Fibroblast of upper back skin (primary cell): ENCODE measurements at regions not wholly inside any gene's neighbourhood (a gene's known extent, or its start where the extent isn't known, plus 50 kb on each side); places are given as distances from the start of the nearest gene placed in this dataset.

Experiments
- DNase-seq: peaks from one replicate; pipeline ENCODE4 v3.0.0-alpha.2; 2013

GRCh38 chr7:371779-372545 lies 82.0 kb downstream of the FOXL3 start:
- no peak for DNase-seq

DNA sequence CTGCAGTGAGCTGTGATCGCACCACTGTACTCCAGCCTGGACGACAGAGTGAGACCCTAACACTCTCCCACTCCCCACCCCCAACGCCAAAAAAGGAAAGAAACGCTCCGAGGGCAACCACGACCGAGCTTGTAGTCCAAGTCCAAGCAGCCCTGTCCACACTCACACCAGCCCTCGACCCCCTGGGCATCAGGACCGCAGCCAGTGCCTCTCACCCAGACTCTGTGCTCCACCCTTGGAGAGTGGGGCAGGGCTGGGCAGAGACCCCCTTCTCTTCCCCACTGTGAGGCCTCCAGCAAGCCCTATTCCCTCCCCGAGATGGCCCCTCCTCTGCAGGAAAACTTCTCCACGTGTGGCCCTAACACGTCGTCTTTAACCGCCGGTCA lies 82.6 kb downstream of the FOXL3 start:
- DNase-seq, result no peak

DNA sequence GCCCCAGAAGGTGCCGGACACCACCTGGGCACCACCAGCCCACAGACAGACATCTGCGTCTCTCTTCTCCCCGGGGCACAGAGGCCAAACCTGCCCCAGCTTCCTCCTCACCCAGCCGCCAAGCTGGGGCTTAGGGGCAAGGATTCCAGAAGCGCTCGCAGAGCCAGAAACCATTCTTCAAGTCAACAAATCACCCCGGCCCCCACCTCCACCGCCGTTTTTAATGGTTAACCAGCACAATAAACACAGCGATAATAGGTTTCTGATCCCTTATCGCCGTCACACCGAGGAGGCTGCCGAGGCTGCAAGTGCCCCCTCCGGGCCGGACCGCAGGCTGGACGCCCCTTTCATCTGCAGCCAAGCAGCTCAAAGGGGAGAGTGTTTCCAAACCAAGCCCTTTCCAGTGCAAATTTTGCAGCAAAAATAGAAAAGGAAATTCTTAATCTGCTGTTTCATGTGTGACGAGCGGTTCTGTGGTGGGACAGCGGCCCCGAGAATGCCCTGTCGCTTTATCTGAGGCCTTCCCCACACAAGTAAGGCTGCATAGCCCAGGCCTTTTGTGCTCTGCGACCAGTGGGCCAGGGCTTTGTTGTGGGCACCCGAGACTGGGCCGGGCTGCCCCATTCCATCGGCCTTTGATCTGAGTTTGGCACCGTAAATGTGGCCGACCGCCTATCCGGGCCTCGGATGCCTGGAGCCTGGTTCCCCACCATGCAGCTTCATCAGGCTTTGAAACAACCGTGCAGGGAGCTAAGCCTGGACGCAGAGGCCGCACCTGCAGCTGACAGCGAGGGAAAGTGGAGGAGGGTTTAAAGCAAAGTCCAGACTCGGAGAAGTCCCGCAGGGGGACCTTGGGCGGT lies 83.2 kb downstream of the FOXL3 start:
- no peak for DNase-seq

DNA sequence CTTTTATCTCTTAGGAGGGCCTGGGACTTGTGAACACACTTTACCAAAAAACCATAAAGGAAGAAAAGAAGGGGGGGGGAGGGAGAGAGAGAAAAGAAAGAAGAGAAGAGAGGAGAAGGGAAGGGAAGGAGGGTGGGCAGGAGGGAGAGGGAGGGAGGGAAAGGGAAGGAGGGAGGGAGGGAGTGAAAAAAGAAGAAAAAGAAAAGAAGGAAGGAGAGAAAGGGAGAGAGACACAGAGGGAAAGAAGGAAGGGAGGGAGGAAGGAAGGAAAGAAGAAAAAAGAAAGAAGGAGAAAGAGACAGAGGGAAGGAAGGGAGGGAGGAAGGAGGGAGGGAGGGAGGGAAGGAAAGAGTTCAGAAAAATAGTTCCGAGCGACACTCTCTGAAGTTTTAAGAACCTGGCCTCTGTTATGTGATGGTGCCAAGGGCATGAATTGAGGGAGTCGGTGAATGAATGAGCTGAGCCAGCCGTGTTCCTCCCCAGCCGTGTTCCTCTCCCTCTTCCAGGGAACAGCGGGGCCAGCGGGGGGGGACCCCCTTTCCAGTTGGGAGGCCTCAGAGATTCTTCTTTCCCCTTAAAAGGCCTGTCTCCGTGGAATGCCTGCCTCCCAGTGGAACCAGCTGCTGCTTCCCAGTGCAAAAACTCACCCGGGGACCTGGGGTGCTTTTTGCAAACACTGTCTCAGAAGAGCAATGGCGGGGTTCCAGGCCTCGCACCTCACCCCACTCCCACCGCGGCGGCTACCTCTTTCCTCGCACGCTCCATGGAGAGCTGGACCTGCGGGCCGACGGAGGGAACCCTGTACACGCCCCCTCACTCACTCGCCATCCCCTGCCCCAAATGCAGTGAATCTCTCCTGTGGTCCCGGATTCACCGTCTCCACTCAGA lies 84.1 kb downstream of the FOXL3 start:
- DNase-seq, result no peak

- DNase-seq, result no peak
These were observed 84.8 kb downstream of the FOXL3 start for GRCh38 chr7:374706-375311.

- no peak for DNase-seq
These were observed 85.4 kb downstream of the FOXL3 start for GRCh38 chr7:375321-375831.

- DNase-seq, result no peak
These were observed 85.9 kb downstream of the FOXL3 start for GRCh38 chr7:375901-376305.

DNA sequence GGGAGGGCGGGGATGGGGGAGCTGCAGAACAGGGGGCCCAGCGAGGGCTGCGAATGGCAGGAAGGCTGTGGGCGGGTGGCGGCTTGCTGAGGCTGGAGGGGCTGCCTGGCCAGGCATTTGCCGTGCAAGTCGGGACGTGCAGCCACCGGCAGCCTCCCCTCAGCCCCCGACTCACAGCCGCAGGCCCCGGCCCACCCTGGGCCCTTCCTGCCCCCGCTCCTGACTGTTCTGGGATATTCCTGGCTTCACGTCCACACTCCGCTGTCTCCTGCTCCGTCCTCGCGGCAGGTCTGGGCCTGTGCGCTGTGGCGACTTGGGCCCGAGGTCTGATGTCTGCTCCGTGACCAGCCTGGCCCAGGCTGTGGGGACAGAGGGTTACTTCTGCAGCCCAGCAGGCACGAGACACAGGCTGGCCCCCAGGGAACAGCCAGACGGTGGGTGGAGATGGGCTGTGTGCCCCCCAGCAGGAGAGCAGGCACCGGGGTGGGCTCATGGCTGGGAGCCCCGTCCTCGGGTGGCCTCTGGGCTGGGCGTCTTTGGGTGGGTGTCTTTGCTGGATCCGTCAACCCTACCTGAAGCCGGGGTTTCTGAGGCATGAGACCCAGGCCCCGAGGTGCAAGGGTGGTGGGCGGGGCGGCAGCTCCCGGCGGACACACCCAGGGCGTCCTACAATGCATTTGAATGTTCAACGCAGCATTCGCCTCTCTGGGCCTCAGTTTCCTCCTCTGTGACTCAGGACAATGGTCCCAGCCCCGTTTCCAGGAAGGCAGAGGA lies 86.5 kb downstream of the FOXL3 start:
- DNase-seq, result no peak

GRCh38 chr7:377080-378040 lies 87.4 kb downstream of the FOXL3 start:
- no peak for DNase-seq

DNA sequence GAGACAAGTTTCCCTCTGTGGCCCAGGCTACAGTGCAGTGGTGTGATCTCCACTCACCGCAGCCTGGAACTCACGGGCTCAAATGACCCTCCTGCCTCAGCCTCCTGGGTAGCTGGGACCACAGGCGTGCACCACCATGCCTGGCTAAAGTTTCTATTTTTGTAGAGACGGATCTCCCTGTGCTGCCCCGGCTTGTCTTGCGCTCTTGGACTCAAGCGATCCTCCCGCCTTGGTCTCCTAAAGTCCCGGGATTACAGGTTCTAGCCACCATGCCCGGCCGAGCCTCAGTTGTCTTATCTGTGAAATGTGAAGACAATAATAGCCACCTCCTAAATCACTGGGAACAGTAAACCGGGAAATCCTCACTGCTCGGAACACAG lies 88.1 kb downstream of the FOXL3 start:
- no peak for DNase-seq

DNA sequence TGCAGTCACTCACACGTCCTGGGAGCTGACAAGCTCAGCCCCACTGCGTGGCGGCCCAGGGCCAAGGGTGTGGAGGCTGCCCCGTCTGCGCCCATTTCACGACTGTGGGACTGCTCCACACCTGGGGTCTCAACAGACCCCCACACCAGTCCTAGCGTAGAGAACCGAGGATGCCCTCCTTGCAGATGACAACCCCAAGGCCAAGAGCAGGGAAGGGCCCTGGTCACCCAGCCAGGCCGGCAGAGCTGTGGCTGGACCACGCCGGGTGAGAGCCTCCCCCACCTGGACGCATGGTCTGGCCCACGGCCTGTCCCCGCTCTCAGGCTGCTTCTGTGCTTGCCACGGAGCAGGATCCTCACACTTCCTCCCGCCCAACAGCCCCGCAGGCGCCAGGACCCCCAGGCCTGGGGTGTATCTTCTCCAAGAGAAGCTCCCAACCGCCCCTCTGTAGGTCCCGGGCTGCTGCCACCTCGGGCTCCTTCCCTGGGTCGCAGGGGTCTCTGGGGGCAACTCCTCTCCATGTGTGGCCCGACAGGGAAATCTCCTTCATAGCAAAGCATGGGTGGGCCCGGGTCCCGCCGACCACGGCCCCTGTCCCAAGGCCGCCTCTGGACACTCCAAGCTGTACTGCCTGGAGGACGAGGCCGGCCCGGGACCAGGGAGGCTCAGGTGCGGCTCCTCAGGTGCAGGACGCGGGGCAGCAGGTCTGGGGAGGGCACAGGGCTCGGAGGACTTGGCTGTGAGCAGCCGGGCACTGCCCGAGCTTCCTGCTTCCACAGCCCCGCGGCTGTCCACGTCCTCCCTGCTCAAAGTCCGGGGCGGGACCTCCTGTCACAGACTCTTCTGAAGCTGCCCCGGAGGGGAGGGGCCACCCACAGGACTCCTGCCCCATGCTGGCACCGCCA lies 88.8 kb downstream of the FOXL3 start:
- no peak for DNase-seq

DNA sequence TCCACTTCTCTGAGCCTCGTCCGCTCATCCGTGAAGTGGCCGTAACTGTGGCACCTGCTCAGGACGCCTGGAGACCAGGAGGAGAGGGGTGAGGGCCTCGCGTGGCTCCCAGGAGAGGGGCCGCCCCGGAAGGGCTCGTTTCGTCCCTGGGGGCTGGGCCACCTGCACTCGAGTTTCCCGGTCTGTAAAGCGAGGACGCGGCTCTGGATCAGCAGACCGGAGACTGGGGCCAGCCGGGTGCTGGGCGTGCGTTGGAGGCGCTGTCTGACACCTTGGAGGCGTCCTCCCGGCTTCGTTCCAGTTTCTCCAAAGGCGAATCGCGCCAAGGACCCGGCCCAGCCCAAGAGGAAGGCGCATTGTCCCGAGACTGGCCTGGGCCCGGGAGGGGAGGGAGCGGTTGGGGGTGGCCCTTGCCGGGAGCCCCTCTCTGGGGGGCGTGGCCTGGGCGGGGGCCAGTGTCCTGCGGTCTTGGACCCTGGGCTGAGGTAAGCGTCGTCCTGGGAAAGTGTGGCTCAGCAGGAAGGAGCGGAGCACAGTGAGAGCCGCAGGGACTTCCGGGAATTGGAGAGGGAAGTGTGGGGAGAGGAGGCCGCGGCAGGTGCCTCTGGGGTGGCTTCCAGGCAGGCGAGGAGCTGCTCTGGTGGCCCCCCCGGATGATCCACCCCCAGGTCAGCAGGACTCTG lies 89.6 kb downstream of the FOXL3 start:
- no peak for DNase-seq

- no peak for DNase-seq
These were observed 90.1 kb downstream of the FOXL3 start for GRCh38 chr7:380139-380485.

GRCh38 chr7:380711-381210 lies 90.8 kb downstream of the FOXL3 start:
- no peak for DNase-seq

- DNase-seq, result no peak
These were observed 91.5 kb downstream of the FOXL3 start for GRCh38 chr7:381211-382042.

DNA sequence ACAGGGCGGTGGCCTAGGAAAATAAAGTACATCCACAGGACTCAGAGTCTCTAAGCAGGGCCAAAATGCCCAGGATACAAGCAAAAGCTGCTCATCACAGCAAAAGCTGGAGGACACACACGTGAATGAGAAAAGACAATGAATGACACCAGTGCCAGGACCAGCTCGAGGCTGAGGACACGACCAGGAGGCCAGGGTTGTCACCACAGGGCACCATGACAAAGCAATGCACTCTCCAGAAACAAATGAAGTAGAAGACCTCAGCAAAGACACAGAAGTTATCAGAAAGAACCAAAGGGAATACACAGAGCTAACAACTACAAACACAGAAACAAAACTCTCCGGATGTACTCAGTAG lies 92.1 kb downstream of the FOXL3 start:
- no peak for DNase-seq

DNA sequence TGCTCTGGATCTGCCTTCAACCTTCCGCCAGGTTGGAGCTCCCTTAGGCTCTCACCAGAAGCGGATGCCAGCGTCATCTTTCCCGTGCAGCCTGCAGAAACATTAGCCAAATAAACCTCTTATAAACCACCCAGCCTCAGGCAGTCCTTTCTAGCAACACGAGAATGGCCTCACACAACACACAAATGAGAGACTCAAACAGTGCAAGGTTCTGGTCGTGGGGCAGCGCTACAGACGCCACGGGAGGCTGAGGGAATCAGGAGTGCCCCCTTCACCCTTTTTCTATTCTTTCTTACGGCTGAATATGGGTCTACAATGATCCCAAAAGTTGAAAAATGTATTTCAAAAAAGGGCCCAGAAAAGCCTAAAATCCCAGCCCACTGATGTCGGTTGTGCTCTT lies 96.4 kb downstream of the FOXL3 start:
- no peak for DNase-seq
